Osteocyte (in vitro differentiated cells): ENCODE measurements at regions not wholly inside any gene's neighbourhood (a gene's known extent, or its start where the extent isn't known, plus 50 kb on each side); places are given as distances from the start of the nearest gene placed in this dataset.
"Not testable (repeated sequence)": the region's sequence is repeated elsewhere in the genome, so short reads cannot be mapped to it uniquely, and the experiment has no call there.

Experiments
- DNase-seq: peaks from one replicate; pipeline ENCODE4 v3.0.0; 2021; ENCODE audit warnings: mixed read lengths; ENCODE audit not compliant: unreplicated experiment; ENCODE audit errors: extremely low spot score
- H3K27ac Mint-ChIP-seq: one replicate; pipeline ENCODE4 v1.8.0; 2021; ENCODE audit warnings: mild to moderate bottlenecking, mixed read lengths; ENCODE audit not compliant: unreplicated experiment
- H3K27me3 Mint-ChIP-seq: one replicate; pipeline ENCODE4 v1.8.0; 2021; ENCODE audit warnings: mixed read lengths; ENCODE audit not compliant: unreplicated experiment
- H3K36me3 Mint-ChIP-seq: one replicate; pipeline ENCODE4 v1.8.0; 2021; ENCODE audit warnings: mixed read lengths; ENCODE audit not compliant: unreplicated experiment
- H3K4me1 Mint-ChIP-seq: one replicate; pipeline ENCODE4 v1.8.0; 2021; ENCODE audit warnings: mixed read lengths; ENCODE audit not compliant: unreplicated experiment
- H3K4me3 Mint-ChIP-seq: one replicate; pipeline ENCODE4 v1.8.0; 2021; ENCODE audit warnings: mild to moderate bottlenecking, moderate library complexity, mixed read lengths; ENCODE audit not compliant: unreplicated experiment
- H3K9me3 Mint-ChIP-seq: one replicate; pipeline ENCODE4 v1.8.0; 2021; ENCODE audit warnings: mixed read lengths; ENCODE audit not compliant: unreplicated experiment
- CTCF ChIP-seq: fragments of 200-600 bp; sonication (generic); IDR thresholded peaks from 2 replicates; pipeline ENCODE4 v1.5.0; 2021; ENCODE audit warnings: antibody characterized with exemption, mild to moderate bottlenecking, moderate library complexity

DNA sequence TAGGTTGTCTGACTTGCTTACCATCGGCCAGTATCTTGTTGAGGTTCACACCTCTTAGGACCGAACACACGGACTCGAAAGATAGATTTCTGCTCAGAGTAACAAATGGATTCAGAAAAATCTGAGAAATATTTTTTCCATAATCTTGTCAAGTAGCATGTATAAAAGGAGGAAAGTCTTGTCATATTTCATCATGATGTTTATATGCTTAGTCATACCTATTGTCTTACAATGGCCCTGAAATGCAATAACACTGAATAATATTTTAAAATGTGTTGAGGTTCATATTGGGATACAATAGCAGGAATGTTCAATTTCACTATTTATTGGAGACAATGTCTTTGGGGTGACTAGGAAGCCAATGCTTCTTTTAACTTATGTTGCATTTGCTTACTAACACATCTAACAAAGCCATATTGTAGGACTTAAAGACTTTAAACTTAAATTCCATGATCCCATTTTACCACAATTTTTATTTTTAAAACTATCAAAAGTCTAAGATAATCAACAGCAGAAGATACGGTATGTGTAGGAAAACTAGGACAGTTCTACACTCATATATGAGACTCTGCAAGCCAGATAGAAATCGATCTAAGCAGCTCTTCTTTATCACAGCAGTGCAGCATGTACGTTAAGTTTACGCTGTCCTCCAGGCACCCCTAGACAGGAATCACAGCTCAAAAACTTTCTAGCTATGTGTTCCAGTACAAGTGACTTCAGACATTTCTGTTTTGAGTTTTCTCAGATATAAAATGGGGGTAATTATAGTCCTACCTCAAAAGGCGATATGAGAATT lies 135.7 kb upstream of the CAV2 start:
- DNase-seq = no peak

DNA sequence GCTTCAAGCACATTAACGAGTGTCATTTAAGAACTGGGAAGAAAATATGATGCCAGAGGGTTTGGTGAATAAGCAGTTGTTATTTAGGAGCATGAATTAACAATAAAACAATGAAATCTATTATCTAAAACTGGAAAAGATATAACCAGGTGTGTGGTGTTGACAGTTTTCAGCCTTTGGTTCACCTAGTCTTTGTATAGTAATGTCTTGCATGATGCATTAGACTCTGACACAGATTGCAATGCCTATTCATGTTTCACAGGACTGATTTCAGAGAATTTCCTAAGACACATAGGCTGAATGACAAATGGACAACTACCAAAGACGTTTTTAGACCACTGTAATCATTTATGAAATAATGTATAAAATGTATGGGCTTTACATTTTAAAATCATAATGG lies 135.1 kb upstream of the CAV2 start:
- Mint-ChIP-seq H3K4me1 (peaks cover 26% of the 10 kb centered on the region), H3K4me3 (no peak overlapping the region), H3K9me3 (no peaks in the 10 kb centered on the region), H3K27ac (no peak overlapping the region), H3K36me3 (no peaks in the 10 kb centered on the region), H3K27me3 (no peaks in the 10 kb centered on the region)
- no peak for TF ChIP-seq CTCF
- DNase-seq = no peak

More for the DNA sequence above, 135.7 kb upstream of the CAV2 start:
- Mint-ChIP-seq H3K9me3 (no peaks in the 10 kb centered on the region), H3K36me3 (no peaks in the 10 kb centered on the region), H3K4me1 (peaks cover 26% of the 10 kb centered on the region), H3K4me3 (no peak overlapping the region), H3K27me3 (no peaks in the 10 kb centered on the region), H3K27ac (peak overlapping the region; percentile 64)
- TF ChIP-seq CTCF = no peak

- DNase-seq = no peak
- Mint-ChIP-seq H3K27ac (no peak overlapping the region), H3K4me3 (no peak overlapping the region), H3K27me3 (no peaks in the 10 kb centered on the region), H3K4me1 (peaks cover 26% of the 10 kb centered on the region), H3K9me3 (no peaks in the 10 kb centered on the region), H3K36me3 (no peaks in the 10 kb centered on the region)
- no peak for TF ChIP-seq CTCF
Observed at GRCh38 chr7:116365797-116366196, 133.7 kb upstream of the CAV2 start.

DNA sequence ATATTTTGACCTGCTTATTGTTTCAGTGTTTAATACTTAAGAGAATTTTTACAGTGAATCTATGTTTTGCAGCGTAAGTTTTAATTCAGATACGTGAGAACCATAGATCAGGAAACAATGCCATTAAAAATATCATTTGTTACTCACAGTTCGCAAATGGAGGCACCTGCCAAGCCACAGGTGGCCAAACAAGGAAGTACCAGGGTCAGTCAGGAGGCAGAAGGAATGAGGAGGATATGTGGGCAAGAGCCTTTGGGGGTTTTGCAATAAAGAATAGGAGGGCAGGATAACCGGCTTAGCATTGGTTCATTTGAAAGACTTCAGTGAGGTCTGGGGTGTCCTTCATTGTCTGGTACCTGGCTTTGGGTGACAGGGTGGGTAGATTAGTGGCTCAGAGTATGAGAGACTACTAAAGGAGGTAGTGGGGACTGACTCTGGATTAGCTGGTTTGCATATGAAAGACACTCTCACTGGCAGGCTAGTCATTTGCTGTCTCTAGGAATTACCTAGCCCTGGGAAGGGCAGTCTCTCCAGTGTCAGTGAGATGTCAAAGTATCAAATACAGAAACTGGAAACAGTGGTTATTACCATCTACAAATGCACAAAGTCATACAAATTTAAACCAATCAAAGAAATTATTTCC lies 132.2 kb upstream of the CAV2 start:
- no peak for TF ChIP-seq CTCF
- DNase-seq = no peak
- H3K4me1 Mint-ChIP-seq = peaks cover 18% of the 10 kb centered on the region
- no peaks in the 10 kb centered on the region for H3K9me3 Mint-ChIP-seq
- no peaks in the 10 kb centered on the region for H3K36me3 Mint-ChIP-seq
- H3K4me3 Mint-ChIP-seq = no peak overlapping the region
- H3K27me3 Mint-ChIP-seq = no peaks in the 10 kb centered on the region
- no peak overlapping the region for H3K27ac Mint-ChIP-seq

DNA sequence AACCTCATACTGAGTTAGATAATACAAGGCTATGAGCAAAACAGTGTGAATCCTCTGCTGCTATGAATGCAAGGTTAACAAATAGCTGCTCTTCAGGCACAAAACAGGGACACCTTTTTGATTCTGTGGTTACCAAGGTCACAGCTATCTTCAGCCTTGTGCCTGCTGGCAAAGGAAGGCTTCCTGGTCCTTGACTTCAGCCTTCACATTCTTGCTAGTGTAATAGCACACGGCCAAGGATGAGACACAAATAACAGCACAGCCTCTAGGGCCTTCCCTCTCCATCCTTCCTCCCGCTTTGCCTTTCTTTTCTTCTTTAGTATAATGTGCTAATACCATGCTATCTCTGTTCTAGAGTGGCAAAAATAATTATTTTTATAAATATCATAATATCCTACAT lies 130.6 kb upstream of the CAV2 start:
- Mint-ChIP-seq H3K4me3 (no peak overlapping the region), H3K4me1 (peaks cover 3% of the 10 kb centered on the region), H3K36me3 (no peaks in the 10 kb centered on the region), H3K27ac (no peak overlapping the region), H3K27me3 (no peaks in the 10 kb centered on the region), H3K9me3 (peaks cover 6% of the 10 kb centered on the region)
- DNase-seq = no peak
- no peak for TF ChIP-seq CTCF

- not testable (repeated sequence) for H3K9me3 Mint-ChIP-seq, DNase-seq, H3K27me3 Mint-ChIP-seq, H3K36me3 Mint-ChIP-seq, H3K27ac Mint-ChIP-seq, H3K4me1 Mint-ChIP-seq, H3K4me3 Mint-ChIP-seq
Observed at GRCh38 chr7:116371536-116371935, 128.0 kb upstream of the CAV2 start.

DNA sequence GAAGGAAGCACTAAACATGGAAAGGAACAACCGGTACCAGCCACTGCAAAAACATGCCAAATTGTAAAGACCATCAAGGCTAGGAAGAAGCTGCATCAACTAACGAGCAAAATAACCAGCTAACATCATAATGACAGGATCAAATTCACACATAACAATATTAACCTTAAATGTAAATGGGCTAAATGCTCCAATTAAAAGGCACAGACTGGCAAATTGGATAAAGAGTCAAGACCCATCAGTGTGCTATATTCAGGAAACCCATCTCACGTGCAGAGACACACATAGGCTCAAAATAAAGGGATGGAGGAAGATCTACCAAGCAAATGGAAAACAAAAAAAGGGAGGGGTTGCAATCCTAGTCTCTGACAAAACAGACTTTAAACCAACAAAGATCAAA lies 126.3 kb upstream of the CAV2 start:
- DNase-seq, H3K27me3 Mint-ChIP-seq, H3K4me1 Mint-ChIP-seq, H3K4me3 Mint-ChIP-seq, H3K36me3 Mint-ChIP-seq, H3K27ac Mint-ChIP-seq: not testable (repeated sequence)
- H3K9me3 Mint-ChIP-seq = peaks cover 13% of the 10 kb centered on the region
